GM18868 (cell line): ENCODE measurements at regions not wholly inside any gene's neighbourhood (a gene's known extent, or its start where the extent isn't known, plus 50 kb on each side); places are given as distances from the start of the nearest gene placed in this dataset.
"Not testable (repeated sequence)": the region's sequence is repeated elsewhere in the genome, so short reads cannot be mapped to it uniquely, and the experiment has no call there.

Experiments used
- ATAC-seq: cut with Tn5 transposase; IDR thresholded peaks from one replicate; pipeline ENCODE4 v1.9.1; 2021; ENCODE audit warnings: mild to moderate bottlenecking, moderate library complexity; ENCODE audit not compliant: unreplicated experiment

DNA sequence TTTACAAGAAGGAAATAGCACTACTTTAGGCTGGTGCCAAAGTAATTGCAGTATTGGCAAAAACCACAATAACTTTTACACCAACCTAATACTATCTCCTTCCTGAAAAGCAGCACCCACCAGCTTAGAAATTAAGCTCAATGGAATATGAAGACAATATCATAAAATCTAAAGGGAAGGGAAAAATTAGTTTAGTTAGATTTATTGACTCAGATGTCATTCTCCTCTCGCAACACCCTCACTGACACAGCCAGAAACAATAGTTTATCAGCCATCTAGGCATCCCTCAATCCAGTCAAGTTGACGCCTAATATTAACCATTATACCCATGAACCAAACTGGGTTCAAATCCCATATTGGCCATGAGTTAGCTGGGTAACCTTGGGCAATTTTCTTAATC lies 820.4 kb upstream of the EPHA5 start:
- no peak for ATAC-seq

DNA sequence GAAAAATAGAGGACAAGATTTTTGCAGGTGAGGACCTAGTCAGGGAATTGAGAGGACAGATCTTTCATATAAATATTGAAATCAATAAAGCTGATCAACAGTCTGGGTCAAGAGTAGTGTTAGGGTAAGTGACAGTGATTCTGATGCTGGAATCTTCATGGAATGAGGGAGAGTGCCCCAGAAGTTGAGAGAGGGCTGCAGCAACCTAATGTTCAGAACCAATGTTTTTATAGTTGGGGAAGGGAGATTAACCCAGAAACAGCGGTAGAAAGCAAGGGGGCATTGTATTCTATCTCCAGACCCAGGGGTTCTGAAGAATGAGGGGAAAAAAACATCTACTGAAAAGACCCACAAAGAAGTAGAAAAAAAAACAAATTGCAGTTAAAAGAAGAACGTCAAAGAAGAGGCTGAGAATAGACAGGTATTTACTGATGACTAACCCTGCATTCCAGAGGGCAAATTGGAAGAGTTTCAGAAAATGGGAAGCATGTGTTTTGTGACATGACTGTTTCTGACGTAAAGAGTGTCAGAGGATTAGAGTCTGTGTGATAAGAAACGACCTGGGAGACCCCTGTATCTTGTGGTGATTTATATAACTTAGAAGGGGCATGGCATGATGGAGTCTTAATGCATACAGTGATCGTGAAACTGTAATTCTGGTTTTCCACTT lies 819.6 kb upstream of the EPHA5 start:
- no peak for ATAC-seq

DNA sequence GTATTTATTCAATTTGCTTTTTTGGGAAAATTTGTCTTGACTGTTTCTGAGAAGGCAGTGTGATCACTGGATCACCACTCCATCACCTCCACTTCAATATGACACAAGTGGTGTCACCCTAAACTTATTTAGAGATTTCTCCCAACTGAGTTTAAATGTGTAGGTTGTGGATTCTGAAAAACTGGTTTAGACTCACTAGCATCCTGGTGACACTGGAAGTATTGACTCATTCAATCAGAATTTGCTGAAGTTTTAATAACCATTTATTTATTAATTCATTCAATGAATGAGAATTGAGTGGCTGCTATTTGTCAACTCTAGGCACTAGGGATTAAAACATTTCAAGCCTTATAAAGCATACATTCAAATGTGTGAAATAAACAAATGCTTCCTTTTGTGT lies 819.1 kb upstream of the EPHA5 start:
- no peak for ATAC-seq

DNA sequence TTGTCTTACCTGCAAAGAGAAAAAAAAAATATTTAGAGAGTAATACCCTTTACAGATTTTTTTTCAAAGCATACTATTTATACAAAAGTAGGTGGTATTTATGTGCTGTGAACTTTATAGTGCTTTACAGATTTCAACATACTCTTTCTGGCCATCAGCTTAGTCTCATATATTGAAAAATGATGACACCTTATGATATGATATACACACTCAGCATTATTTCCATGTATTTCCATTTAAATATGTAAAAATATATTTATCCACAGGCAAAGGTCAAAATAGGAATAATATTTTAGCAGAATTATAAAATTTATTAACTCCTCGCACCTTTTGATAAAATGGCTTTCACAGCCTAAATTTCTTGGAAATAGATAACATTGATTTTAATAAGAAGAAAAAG lies 815.8 kb upstream of the EPHA5 start:
- ATAC-seq: no peak

DNA sequence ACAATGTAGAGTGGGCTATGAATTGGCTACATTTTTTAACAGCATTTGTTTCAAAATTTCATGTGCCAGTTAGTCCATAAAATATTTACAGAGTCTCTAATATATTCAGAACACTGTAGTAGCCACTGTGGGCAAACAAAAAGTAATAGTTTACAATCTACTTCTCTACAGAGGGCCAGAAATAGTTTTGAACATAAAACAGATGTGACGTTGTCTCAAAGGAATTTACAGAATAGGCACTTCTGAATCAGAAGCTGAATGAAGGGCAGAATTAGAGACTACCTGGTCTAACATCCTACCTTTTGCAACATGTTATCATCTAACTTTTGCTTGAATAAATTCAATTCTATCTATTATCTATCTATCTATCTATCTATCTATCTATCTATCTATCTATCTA lies 811.9 kb upstream of the EPHA5 start:
- no peak for ATAC-seq

DNA sequence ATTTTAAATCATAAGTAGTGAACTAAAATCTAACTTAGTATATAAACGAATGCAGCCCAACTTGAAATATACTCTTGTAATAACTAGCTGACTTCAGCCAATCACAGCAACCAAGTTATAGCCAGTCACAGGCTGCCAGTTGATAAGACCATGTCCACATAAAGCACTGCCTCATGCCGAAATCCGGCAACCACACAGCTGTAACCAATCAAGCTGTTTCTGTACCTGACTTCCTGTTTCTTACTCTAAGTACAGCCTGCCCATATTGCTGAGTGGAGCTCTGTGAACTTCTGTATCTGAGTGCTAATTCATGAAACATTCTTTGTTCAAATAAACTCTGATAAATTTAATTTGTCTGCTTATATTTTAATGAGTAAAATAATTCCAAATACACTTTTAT lies 805.3 kb upstream of the EPHA5 start:
- ATAC-seq: no peak

DNA sequence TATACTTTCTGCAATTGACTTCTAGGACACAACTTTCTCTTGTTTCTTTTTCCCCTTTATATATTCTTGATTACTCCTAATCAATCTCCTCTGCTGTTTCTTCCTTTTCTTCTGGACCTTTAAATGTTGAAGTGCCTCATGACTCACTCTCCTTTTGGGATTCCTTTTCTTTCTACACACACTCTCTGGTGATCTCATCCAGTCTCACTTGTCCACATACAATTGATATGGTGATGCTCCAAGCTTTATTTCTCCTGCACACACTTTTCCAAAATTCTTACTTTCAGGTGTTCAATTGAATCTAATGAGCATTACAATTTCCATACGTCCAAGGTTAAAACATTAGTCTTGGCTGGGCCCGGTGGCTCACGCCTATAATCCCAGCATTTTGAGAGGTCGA lies 794.8 kb upstream of the EPHA5 start:
- no peak for ATAC-seq

DNA sequence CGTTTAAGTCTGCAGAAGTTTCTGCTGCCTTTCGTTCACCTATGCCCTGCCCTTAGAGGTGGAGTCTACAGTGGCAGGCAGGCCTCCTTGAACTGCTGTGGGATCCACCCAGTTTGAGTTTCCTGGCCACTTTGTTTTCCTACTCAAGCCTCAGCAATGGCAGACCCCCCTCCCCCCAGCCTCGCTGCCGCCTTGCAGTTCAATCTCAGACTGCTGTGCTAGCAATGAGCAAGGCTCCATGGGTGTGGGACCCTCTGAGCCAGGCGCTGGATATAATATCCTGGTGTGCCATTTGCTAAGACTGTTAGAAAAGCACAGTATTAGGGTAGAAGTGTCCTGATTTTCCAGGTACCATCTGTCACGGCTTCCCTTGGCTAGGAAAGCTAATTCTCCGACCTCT lies 792.6 kb upstream of the EPHA5 start:
- not testable (repeated sequence) for ATAC-seq

DNA sequence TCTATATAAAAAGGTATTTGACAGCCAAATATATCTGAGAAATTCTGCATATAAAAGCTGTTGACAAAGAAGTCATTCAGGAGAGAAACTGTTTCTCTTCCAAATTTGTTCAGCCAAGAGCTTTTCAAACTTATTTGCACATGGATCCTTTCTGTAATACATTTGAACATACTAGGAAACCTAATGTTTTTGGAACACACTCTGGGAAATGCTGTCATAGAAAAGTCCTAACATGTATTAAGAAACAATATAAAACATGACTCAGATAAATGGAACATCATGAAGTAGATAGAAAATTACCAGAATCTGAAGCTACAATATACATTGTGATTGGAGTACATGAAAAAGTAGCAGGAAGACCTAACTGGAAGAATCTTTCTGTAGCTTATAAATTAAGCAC lies 781.5 kb upstream of the EPHA5 start:
- no peak for ATAC-seq

DNA sequence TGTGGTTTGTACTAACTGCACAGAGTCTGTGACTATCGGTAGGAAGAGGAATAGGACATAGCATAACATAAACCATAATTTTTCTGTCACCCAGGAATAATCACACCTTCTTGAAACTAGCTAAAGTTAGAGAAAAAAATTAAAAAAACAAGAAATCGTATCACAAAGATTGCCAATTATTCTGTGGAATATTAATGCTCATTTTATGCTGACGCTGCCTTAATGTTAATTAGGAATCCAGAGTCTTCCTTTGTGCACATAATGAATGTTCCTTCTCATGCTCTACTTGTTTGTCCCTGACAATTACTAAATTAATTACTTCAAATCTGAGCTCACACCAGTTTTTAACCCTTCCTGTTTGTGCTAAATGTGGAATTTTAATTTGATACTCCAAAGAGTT lies 772.7 kb upstream of the EPHA5 start:
- ATAC-seq: no peak

DNA sequence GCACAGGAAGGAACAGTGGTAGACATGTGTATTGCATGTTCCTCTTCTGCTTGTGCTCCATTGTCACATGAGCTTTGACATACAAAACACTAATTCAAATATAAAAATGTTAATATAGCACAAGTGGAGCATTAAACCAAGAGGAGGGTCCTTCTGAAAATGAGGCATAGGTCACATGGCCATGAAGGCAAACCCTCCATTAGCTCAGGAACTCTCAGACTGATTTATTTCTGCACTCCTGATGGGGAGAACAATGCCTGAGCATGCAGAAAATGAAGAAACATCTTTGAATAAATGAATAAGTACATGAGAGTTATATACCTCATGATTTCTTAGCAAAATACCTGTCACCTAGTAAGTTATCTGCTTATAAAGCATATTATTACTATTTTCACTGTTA lies 769.2 kb upstream of the EPHA5 start:
- ATAC-seq: no peak

DNA sequence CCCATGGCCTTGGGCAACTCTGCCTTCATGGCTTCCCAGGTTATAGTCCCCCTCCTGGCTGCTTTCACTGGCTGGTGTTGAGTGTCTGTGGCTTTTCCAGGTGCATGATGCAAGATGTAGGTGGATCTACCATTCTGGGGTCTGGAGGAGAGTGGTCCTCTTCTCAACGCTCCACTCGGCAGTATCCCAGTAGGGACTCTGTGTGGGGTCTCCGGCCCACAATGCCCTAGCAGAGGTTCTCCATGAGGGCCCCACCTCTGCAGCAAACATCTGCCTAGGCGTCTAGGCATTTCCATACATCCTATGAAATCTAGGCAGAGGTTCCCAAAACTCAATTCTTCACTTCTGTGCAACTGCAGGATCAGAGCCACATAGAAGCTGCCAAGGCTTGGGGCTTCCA lies 763.4 kb upstream of the EPHA5 start:
- no peak for ATAC-seq

DNA sequence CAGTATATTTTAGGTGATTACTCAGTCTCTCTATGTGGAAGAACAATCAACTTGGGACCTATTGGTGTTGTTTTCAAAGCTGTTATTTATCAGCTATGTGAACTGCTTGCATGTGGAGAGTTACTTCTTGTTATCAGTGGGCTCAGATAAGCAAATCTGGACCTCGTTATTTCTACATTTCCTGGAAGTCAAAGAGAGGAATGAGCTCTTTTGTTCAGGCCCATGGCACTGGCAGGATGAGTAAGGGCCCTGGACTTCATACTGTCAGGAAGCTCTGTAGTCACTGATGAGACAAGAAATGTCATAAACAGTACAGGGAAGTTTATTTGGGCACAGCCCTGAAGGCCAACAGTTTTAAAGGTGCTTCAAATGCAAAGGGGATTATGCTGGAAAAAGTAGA lies 760.6 kb upstream of the EPHA5 start:
- ATAC-seq: no peak

DNA sequence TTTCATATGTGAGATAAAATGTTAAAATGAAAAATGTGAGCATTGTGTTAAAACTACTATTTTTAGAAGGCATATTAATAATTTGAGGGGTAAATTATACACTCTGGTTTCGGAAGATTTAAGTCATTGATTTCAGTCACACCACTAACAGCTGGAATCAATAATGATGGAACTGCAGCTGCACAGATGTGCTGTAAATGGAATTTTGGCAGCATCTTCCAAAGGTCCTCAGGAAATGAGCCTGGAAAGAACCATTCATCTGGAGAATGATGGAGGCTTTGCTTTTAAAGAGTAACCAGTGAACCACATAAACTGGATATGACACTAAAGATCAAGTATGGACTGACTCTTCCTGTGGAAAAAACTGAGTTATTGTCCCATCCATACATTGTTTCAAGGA lies 759.0 kb upstream of the EPHA5 start:
- no peak for ATAC-seq

DNA sequence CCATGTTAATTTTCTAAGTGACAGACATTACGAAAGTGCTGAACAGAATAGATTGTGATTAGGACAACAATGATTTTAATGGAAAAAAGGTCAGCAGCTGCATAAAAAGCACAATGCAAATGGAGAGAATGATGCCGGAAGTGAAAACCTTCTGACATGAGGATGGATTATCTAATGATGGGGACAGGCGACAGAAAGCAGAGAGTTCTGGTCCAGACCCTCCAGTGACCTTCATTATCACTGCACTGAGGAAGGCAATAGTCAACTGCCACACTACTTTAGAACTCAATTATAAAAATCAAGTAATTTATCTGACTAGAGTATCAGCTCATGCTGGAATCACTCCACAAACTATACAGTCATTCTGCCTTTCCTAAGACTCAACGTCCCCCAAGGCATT lies 746.1 kb upstream of the EPHA5 start:
- no peak for ATAC-seq

DNA sequence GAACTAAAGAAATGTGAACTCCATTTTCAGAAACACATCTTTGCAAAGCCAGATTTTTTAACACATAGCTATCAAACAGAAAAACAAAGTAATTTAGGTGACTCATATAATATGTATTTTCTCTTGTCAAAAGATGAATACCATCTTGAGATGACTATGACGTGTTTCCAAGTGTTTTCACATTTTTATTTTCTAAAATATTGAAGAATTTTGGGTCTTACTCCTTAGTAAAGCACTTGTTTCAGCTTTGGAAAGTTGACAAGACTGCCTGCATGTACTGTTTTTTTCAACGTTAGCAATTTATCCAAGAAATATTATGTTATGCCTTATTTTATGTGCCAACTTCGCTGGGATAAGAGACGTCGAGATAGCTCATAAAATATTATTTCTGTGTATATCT lies 733.9 kb upstream of the EPHA5 start:
- no peak for ATAC-seq

DNA sequence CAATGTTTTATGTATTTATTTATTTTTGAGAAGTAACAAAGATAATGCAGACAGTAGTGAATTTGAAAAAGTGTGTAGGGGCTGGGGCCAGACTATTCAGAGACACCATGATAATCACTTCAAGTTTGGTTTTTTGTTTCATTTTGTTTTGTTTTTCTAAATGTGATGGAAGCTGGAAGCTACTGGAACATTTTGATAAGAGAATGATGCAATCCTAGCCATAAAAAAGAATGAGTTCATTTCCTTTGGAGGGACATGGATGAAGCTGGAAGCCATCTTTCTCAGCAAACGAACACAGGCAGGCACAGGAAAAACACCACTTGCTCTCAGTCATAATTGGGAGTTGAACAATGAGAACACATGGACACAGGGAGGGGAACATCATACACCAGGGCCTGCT lies 706.6 kb upstream of the EPHA5 start:
- ATAC-seq: no peak

DNA sequence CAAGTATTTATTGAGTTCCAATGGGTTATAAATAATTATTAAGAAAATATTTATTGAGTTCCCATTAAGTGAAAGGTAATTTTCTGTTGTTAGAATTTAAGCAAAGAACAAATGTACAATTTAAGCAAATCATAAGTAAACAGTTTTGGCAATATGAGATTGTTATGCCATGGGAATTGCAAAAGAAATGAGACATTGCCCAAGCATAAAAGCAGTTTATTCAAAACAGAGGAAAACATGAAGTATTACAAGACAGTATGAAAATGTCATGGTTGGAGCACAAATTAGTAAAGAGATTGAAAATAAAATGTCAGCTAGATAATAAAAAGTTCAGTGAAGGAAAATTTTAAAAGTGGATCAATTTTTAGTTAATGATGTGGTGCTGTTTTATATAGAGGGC lies 706.1 kb upstream of the EPHA5 start:
- ATAC-seq: no peak

DNA sequence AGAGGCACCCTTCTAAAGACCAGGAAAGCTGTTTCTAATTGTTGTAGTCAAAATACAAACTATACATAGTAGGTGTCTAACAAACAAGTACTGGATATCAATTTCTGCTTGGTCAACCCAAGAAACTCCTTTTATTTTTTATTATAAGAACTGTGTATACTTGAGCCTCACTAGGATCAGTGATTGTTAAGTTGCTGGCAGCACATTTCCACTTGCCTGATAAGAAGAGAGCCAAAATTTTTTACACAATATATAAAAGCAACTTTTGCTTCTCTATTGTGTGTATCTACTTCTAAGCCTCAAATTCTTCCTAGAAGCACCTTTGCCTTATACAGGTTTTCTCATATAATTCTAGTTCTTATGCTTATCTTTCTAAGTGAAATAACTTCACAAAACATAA lies 703.0 kb upstream of the EPHA5 start:
- ATAC-seq: no peak

DNA sequence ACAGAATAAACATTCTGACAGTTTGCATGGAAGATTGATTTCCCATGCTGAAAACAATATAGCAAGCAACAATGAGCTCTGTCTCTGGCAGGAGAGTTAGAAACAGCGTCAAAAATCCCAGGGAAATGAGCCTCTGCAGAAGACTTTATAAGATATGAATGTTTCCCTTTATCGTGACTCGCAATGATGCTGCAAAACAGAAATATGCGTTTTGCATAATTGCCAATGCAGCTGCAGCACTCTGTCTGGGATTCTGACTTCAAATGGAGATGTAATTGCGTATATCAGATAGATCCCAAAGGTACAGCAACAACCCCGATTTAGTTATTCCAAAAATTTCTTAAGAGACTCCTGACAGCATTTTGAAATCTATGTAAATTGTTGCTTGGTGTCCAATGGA lies 702.4 kb upstream of the EPHA5 start:
- ATAC-seq: no peak

DNA sequence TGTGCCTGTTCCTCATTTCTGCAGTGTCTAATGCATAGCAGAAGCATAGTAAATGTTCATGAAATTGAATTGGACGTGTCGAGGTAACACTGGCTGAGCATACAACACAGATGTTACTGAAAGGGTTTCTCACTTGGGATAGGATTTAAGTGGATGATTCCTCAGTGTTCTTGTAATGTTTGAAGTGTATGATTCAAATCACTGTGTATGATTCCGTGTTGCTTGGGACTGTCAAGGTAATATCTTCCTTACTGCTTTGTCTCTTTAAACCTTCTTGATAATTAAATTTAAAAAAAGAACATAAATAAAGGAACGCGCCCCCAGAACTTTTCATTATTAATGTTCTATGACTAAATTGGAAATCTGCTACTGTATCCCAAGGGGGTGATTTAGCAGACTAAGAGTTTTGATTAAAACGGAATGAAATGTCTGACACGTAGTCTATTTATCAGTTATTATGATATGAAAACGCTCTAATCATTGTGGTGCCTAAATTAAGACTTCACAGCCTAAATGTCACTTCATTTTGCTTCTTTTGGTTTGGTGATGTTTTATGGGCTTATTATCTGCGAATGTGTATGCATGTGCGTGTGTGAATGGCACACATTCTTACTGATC lies 696.9 kb upstream of the EPHA5 start:
- ATAC-seq: no peak

DNA sequence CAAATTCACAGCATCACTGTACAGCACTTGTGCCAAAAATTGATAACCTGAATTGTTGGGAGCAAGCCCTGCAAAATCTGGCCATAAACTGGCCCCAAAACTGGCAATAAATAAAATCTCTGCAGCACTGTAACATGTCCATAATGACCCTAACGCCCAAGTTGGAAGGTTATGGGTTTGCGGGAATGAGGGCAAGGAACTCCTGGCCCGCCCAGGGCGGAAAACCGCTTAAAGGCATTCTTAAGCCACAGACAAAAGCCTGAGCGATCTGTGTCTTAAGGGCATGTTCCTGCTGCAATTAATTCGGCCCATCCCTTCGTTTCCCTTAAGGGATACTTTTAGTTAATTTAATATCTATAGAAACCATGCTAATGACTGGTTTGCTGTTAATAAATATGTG lies 690.1 kb upstream of the EPHA5 start:
- ATAC-seq: not testable (repeated sequence)

DNA sequence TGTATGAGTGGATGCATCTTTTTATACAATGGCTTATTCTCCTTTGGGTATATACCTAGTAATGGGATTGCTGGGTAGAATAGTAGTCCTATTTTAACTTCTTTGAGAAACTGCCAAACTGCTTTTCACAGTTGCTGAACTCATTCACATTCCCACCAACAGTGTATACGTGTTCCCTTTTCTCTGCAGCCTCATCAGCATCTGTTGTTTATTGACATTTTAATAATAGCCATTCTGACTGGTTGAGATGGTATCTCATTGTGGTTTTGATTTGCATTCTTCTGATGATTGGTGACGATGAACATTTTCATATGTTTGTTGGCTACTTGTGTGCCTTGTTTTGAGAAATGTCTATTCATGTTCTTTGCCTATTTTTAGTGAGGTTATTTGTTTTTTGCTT lies 687.0 kb upstream of the EPHA5 start:
- no peak for ATAC-seq
